SKM-1 treated with dmso at 0.1 percent for 144 hours (cell line): ENCODE measurements at regions not wholly inside any gene's neighbourhood (a gene's known extent, or its start where the extent isn't known, plus 50 kb on each side); places are given as distances from the start of the nearest gene placed in this dataset.
A peak's percentile ranks its signal among the peaks of the same experiment; 100 is the strongest.

Experiments
- DNase-seq: peaks from one replicate; lab custom pipeline; 2025; ENCODE audit not compliant: unreplicated experiment; lab: John Stamatoyannopoulos, UW

GRCh38 chr3:145735631-145736030, 425.4 kb downstream of the PLOD2 start:
- no peak for DNase-seq

- no peak for DNase-seq
Observed at GRCh38 chr3:145737952-145738351, 423.0 kb downstream of the PLOD2 start.

- no peak for DNase-seq
Observed at GRCh38 chr3:145739926-145740325, 421.1 kb downstream of the PLOD2 start.

GRCh38 chr3:145750657-145751056, 410.3 kb downstream of the PLOD2 start:
- no peak for DNase-seq

- no peak for DNase-seq
Observed at GRCh38 chr3:145752576-145752975, 408.4 kb downstream of the PLOD2 start.

GRCh38 chr3:145754605-145755289, 406.2 kb downstream of the PLOD2 start:
- DNase-seq, result no peak

GRCh38 chr3:145760036-145760435, 400.9 kb downstream of the PLOD2 start:
- no peak for DNase-seq

- no peak for DNase-seq
Observed at GRCh38 chr3:145767909-145768308, 393.1 kb downstream of the PLOD2 start.

GRCh38 chr3:145776782-145777408, 384.1 kb downstream of the PLOD2 start:
- peak; percentile 38 for DNase-seq

GRCh38 chr3:145780301-145780700, 380.7 kb downstream of the PLOD2 start:
- no peak for DNase-seq

- DNase-seq, result no peak
Observed at GRCh38 chr3:145785668-145786067, 375.3 kb downstream of the PLOD2 start.

- DNase-seq, result no peak
Observed at GRCh38 chr3:145798007-145798406, 363.0 kb downstream of the PLOD2 start.

- no peak for DNase-seq
Observed at GRCh38 chr3:145798696-145799537, 362.1 kb downstream of the PLOD2 start.

- DNase-seq, result no peak
Observed at GRCh38 chr3:145801696-145802095, 359.3 kb downstream of the PLOD2 start.

GRCh38 chr3:145807990-145808389, 353.0 kb downstream of the PLOD2 start:
- DNase-seq, result no peak

- DNase-seq, result no peak
Observed at GRCh38 chr3:145812391-145812790, 348.6 kb downstream of the PLOD2 start.

- no peak for DNase-seq
Observed at GRCh38 chr3:145815707-145816413, 345.1 kb downstream of the PLOD2 start.

GRCh38 chr3:145817870-145818483, 343.0 kb downstream of the PLOD2 start:
- DNase-seq, result no peak

GRCh38 chr3:145820170-145820569, 340.8 kb downstream of the PLOD2 start:
- no peak for DNase-seq

GRCh38 chr3:145842294-145842902, 318.6 kb downstream of the PLOD2 start:
- DNase-seq, result no peak
